SK-N-SH (cell line): ENCODE measurements at regions not wholly inside any gene's neighbourhood (a gene's known extent, or its start where the extent isn't known, plus 50 kb on each side); places are given as distances from the start of the nearest gene placed in this dataset.

Experiments
- GATA2 ChIP-seq: sonication (generic); formaldehyde crosslinking; IDR thresholded peaks from 2 replicates; pipeline ENCODE4 v1.5.0; 2020; ENCODE audit warnings: mild to moderate bottlenecking, missing genetic modification reagents
- JUND ChIP-seq: IDR thresholded peaks from 2 replicates; pipeline ENCODE4 v1.4.0; 2012
- POLR2AphosphoS5 ChIP-seq: IDR thresholded peaks from 2 replicates; pipeline ENCODE4 v1.6.1; 2012; ENCODE audit warnings: low read depth, low read length
- TF ChIP-seq, protein P1 (sequence below): fragments of 200-600 bp; sonication (generic); IDR thresholded peaks from 2 replicates; pipeline ENCODE4 v1.6.1; 2017; ENCODE audit warnings: antibody characterized with exemption, mild to moderate bottlenecking, moderate library complexity

DNA sequence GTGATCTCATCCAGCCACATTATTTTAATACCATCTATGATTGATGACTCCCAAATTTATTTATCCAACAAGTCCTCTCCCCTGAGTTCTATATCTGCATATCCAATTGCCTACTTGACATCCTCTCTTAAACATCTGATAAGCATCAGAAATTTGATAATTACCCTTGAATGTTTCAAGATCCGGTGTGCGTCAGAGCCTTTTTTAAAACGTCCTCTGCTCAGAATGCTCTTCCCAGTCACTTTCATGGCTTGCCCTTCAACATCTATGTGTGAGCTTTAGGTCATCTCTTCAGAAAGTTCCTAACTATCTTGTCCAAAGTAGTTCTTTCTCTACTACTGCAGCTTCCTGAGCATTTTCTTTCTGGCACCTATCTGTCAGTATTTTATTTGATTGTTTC is 364.3 kb downstream of the PLPP3 start:
- TF ChIP-seq, protein P1, sequence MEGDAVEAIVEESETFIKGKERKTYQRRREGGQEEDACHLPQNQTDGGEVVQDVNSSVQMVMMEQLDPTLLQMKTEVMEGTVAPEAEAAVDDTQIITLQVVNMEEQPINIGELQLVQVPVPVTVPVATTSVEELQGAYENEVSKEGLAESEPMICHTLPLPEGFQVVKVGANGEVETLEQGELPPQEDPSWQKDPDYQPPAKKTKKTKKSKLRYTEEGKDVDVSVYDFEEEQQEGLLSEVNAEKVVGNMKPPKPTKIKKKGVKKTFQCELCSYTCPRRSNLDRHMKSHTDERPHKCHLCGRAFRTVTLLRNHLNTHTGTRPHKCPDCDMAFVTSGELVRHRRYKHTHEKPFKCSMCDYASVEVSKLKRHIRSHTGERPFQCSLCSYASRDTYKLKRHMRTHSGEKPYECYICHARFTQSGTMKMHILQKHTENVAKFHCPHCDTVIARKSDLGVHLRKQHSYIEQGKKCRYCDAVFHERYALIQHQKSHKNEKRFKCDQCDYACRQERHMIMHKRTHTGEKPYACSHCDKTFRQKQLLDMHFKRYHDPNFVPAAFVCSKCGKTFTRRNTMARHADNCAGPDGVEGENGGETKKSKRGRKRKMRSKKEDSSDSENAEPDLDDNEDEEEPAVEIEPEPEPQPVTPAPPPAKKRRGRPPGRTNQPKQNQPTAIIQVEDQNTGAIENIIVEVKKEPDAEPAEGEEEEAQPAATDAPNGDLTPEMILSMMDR, result no peak
- TF ChIP-seq POLR2AphosphoS5, result no peak
- TF ChIP-seq GATA2 (CRISPR knock-in tag), result no peak
- TF ChIP-seq JUND, result no peak
